HG02970 (cell line): ENCODE measurements at regions not wholly inside any gene's neighbourhood (a gene's known extent, or its start where the extent isn't known, plus 50 kb on each side); places are given as distances from the start of the nearest gene placed in this dataset.
"Not testable (repeated sequence)": the region's sequence is repeated elsewhere in the genome, so short reads cannot be mapped to it uniquely, and the experiment has no call there.

Experiments used
- ATAC-seq: cut with Tn5 transposase; IDR thresholded peaks from one replicate; pipeline ENCODE4 v1.9.1; 2021; ENCODE audit warnings: mild to moderate bottlenecking, moderate library complexity, moderate number of reproducible peaks; ENCODE audit not compliant: unreplicated experiment, low FRiP score

GRCh38 chr1:4207183-4207582, 307.1 kb upstream of the C1orf174 start:
- ATAC-seq = no peak

GRCh38 chr1:4207842-4208692, 308.0 kb upstream of the C1orf174 start:
- ATAC-seq = no peak

- ATAC-seq = no peak
These were observed 310.0 kb upstream of the C1orf174 start for GRCh38 chr1:4210043-4210442.

- no peak for ATAC-seq
These were observed 312.7 kb upstream of the C1orf174 start for GRCh38 chr1:4212796-4213195.

- no peak for ATAC-seq
These were observed 313.4 kb upstream of the C1orf174 start for GRCh38 chr1:4213366-4213973.

- ATAC-seq = no peak
These were observed 314.8 kb upstream of the C1orf174 start for GRCh38 chr1:4214826-4215225.

- ATAC-seq = no peak
These were observed 315.3 kb upstream of the C1orf174 start for GRCh38 chr1:4215391-4215790.

GRCh38 chr1:4216231-4216630, 316.2 kb upstream of the C1orf174 start:
- no peak for ATAC-seq

- no peak for ATAC-seq
These were observed 318.5 kb upstream of the C1orf174 start for GRCh38 chr1:4218619-4219018.

- ATAC-seq = no peak
These were observed 319.0 kb upstream of the C1orf174 start for GRCh38 chr1:4219111-4219510.

GRCh38 chr1:4219826-4220225, 319.8 kb upstream of the C1orf174 start:
- no peak for ATAC-seq

- no peak for ATAC-seq
These were observed 320.3 kb upstream of the C1orf174 start for GRCh38 chr1:4220362-4220761.

GRCh38 chr1:4221107-4221506, 321.0 kb upstream of the C1orf174 start:
- ATAC-seq = no peak

GRCh38 chr1:4224684-4225467, 324.8 kb upstream of the C1orf174 start:
- no peak for ATAC-seq

GRCh38 chr1:4227986-4228385, 327.9 kb upstream of the C1orf174 start:
- no peak for ATAC-seq

- ATAC-seq = no peak
These were observed 353.9 kb upstream of the C1orf174 start for GRCh38 chr1:4253935-4254334.

- no peak for ATAC-seq
These were observed 356.3 kb upstream of the C1orf174 start for GRCh38 chr1:4256351-4256750.

- not testable (repeated sequence) for ATAC-seq
These were observed 358.2 kb upstream of the C1orf174 start for GRCh38 chr1:4258146-4258777.

GRCh38 chr1:4261327-4261726, 361.3 kb upstream of the C1orf174 start:
- ATAC-seq = no peak

GRCh38 chr1:4262665-4263064, 362.6 kb upstream of the C1orf174 start:
- ATAC-seq = no peak

- ATAC-seq = no peak
These were observed 363.6 kb upstream of the C1orf174 start for GRCh38 chr1:4263699-4264098.
